Body of pancreas (tissue), 4 donors: ENCODE measurements at regions not wholly inside any gene's neighbourhood (a gene's known extent, or its start where the extent isn't known, plus 50 kb on each side); places are given as distances from the start of the nearest gene placed in this dataset.

Source experiments
- ATAC-seq: fragments of 150-250 bp; one replicate; pipeline ENCODE4 v1.9.1; 2016
- DNase-seq, 4 donors: peaks; one replicate each; pipeline ENCODE4 v3.0.0-alpha.2; 2019
- H3K27ac ChIP-seq, 4 donors: fragments of 200-600 bp; sonication (generic); 1 replicate in 3 of 4; 2 replicates in 1 of 4; pipeline versions ENCODE4 v1.5.1 to v1.6.1; 2016 to 2019; ENCODE audit warnings: mild to moderate bottlenecking in 1 of 4, mixed read lengths in 1 of 4, moderate library complexity in 1 of 4
- H3K27me3 ChIP-seq, 2 donors: fragments of 200-600 bp; sonication (generic); one replicate each; pipeline ENCODE4 v1.6.0; 2016; ENCODE audit warnings: mild to moderate bottlenecking in 1 of 2
- H3K36me3 ChIP-seq, 2 donors: fragments of 200-600 bp; sonication (generic); replicated peaks in 1 of 2; 2 replicates each; pipeline ENCODE4 v1.5.1; 2016; ENCODE audit warnings: low read depth in 2 of 2; ENCODE audit not compliant: insufficient read depth in 1 of 2
- H3K4me1 ChIP-seq: fragments of 200-600 bp; sonication (generic); one replicate; pipeline ENCODE4 v1.6.0; 2016
- H3K4me3 ChIP-seq, 2 donors: fragments of 200-600 bp; sonication (generic); 1 replicate in 1 of 2; 2 replicates in 1 of 2; pipeline ENCODE4 v1.5.1; 2016 to 2019
- H3K9me3 ChIP-seq, 3 donors: fragments of 200-600 bp; sonication (generic); 1 replicate in 2 of 3; 2 replicates in 1 of 3; pipeline ENCODE4 v1.5.1; 2016
- POLR2A ChIP-seq, 3 donors: fragments of 450-650 bp; IDR thresholded peaks; one replicate each; pipeline ENCODE4 v1.6.1; 2016; ENCODE audit warnings: antibody characterized with exemption in 3 of 3, mild to moderate bottlenecking in 2 of 3
- WGBS, 2 donors: methylation state at CpG; one replicate each; pipeline ENCODE4 v1.1.5; 2017; 5-methylcytosine and 5-hydroxymethylcytosine counted together
- intact Hi-C: fragments of 100-400 bp; cut with DNase I; formaldehyde crosslinking; loops from one replicate; pipeline ENCODE4 v1.15.1; 2023
- TF ChIP-seq, protein P1 (sequence below), 7 experiments: fragments of 450-650 bp in 4 of 7; fragments of 200-600 bp in 3 of 7; sonication (generic) in 3 of 7; IDR thresholded peaks; one replicate each; pipeline ENCODE4 v1.5.1; 2016 to 2019; ENCODE audit warnings: antibody characterized with exemption in 7 of 7

- no peak overlapping the region for H3K27ac ChIP-seq
- no peaks in the 10 kb centered on the region for H3K27me3 ChIP-seq
- TF ChIP-seq POLR2A (IDR thresholded peaks at IDR 0.05): no peak
- TF ChIP-seq, protein P1, sequence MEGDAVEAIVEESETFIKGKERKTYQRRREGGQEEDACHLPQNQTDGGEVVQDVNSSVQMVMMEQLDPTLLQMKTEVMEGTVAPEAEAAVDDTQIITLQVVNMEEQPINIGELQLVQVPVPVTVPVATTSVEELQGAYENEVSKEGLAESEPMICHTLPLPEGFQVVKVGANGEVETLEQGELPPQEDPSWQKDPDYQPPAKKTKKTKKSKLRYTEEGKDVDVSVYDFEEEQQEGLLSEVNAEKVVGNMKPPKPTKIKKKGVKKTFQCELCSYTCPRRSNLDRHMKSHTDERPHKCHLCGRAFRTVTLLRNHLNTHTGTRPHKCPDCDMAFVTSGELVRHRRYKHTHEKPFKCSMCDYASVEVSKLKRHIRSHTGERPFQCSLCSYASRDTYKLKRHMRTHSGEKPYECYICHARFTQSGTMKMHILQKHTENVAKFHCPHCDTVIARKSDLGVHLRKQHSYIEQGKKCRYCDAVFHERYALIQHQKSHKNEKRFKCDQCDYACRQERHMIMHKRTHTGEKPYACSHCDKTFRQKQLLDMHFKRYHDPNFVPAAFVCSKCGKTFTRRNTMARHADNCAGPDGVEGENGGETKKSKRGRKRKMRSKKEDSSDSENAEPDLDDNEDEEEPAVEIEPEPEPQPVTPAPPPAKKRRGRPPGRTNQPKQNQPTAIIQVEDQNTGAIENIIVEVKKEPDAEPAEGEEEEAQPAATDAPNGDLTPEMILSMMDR (IDR thresholded peaks at IDR 0.05): no peak
- H3K4me3 ChIP-seq: no peak overlapping the region
- no peak for ATAC-seq
- no peaks in the 10 kb centered on the region for H3K4me1 ChIP-seq
- no peak for DNase-seq
- WGBS, 2 donors: 77 to 86% methylated on average over 9 to 10 of the region's 10 CpGs
- no peaks in the 10 kb centered on the region for H3K9me3 ChIP-seq
- intact Hi-C loops: no loop called here
- H3K36me3 ChIP-seq: no peaks in the 10 kb centered on the region
Measured at GRCh38 chr3:44056446-44057240, 185.0 kb upstream of the TOPAZ1 start.

GRCh38 chr3:44058022-44058867, 183.4 kb upstream of the TOPAZ1 start:
- no peak for DNase-seq
- intact Hi-C loops: no loop called here

DNA sequence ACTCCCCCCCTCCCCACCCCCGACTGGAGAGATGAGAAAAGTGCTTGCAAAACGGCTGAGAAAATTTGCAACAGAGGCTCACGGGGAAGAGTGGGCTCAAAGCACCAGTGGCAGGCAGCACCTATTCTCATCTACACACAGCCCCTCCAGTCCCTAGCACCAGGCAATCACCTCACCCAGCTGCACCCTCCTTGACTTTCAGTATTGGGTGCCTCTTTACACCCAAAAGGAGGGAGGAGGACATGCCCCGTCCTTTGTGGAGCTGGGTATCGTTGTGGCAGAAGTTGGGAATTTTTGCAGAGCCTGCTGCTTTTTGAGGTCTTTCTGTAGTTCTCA, 182.8 kb upstream of the TOPAZ1 start:
- Histone ChIP-seq H3K4me3 (no peak overlapping the region), H3K27ac (no peak overlapping the region), H3K27me3 (no peaks in the 10 kb centered on the region), H3K4me1 (no peaks in the 10 kb centered on the region), H3K36me3 (no peaks in the 10 kb centered on the region), H3K9me3 (no peaks in the 10 kb centered on the region)
- ATAC-seq: no peak
- DNase-seq: no peak
- 47 to 62% methylated on average over 5 of the region's 5 CpGs for WGBS, 2 donors
- intact Hi-C loops: no loop called here
- TF ChIP-seq, protein P1 (IDR thresholded peaks at IDR 0.05): no peak
- TF ChIP-seq POLR2A (IDR thresholded peaks at IDR 0.05): no peak

More at GRCh38 chr3:44058022-44058867, 183.4 kb upstream of the TOPAZ1 start:
- no peak overlapping the region for H3K27ac ChIP-seq
- no peaks in the 10 kb centered on the region for H3K4me1 ChIP-seq
- ATAC-seq: no peak
- 23 to 24% methylated on average over 11 to 15 of the region's 15 CpGs for WGBS, 2 donors
- H3K9me3 ChIP-seq: no peaks in the 10 kb centered on the region
- TF ChIP-seq, protein P1 (IDR thresholded peaks at IDR 0.05): no peak
- no peak for TF ChIP-seq POLR2A (IDR thresholded peaks at IDR 0.05)
- no peaks in the 10 kb centered on the region for H3K36me3 ChIP-seq
- H3K4me3 ChIP-seq: no peak overlapping the region
- H3K27me3 ChIP-seq: no peaks in the 10 kb centered on the region

DNA sequence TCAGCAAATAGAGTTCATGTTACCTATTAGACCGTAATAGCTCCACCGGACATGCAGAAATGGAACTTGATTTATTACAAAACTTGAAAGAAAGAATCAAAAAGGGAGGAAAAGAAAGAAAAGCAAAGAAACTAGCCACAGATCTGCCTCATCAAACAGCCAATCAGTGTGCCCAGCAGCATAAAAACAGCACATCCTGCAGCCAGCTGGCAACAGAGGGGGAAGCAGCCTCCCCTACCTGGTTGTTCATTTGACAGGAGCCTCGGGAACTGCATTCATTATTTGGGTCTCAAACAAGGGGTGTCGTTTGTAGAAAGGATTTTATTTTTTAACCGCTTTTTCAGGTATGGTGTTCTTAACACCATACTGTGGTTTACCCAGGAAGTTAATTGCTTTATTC, 181.5 kb upstream of the TOPAZ1 start:
- Histone ChIP-seq H3K27ac (no peak overlapping the region), H3K36me3 (no peaks in the 10 kb centered on the region), H3K4me3 (no peak overlapping the region), H3K4me1 (peaks cover 1% of the 10 kb centered on the region), H3K27me3 (no peaks in the 10 kb centered on the region), H3K9me3 (no peaks in the 10 kb centered on the region)
- TF ChIP-seq POLR2A (IDR thresholded peaks at IDR 0.05): no peak
- TF ChIP-seq, protein P1 (IDR thresholded peaks at IDR 0.05): no peak
- no peak for DNase-seq
- WGBS, 2 donors: 38 to 51% methylated on average over 5 of the region's 5 CpGs
- intact Hi-C loops: no loop called here
- ATAC-seq: no peak
